Aorta (tissue), 5 donors: ENCODE measurements at regions not wholly inside any gene's neighbourhood (a gene's known extent, or its start where the extent isn't known, plus 50 kb on each side); places are given as distances from the start of the nearest gene placed in this dataset.
"Not testable (repeated sequence)": the region's sequence is repeated elsewhere in the genome, so short reads cannot be mapped to it uniquely, and the experiment has no call there.

ENCODE experiments used
- ATAC-seq: fragments of 200-7000 bp; cut with Tn5 transposase; one replicate; pipeline ENCODE4 v1.9.1; 2022; ENCODE audit warnings: moderate library complexity; ENCODE audit not compliant: low FRiP score
- DNase-seq, 2 donors: peaks; one replicate each; pipeline ENCODE4 v3.0.0-alpha.2; 2020
- H3K27ac ChIP-seq, 2 donors: one replicate each; pipeline ENCODE4 v1.5.1; 2013; ENCODE audit warnings: low read length in 2 of 2, mild to moderate bottlenecking in 2 of 2, moderate library complexity in 2 of 2, control low read depth in 1 of 2, inconsistent platforms in 1 of 2, low read depth in 1 of 2
- H3K27me3 ChIP-seq, 2 donors: one replicate each; pipeline ENCODE4 v1.6.1; 2013; ENCODE audit warnings: control low read depth in 1 of 2, low read length in 1 of 2, mild to moderate bottlenecking in 1 of 2, moderate library complexity in 1 of 2; ENCODE audit not compliant: insufficient read depth in 2 of 2, control insufficient read depth in 1 of 2
- H3K36me3 ChIP-seq, 2 donors: one replicate each; pipeline ENCODE4 v1.6.1; 2013; ENCODE audit warnings: control low read depth in 1 of 2, low read length in 1 of 2, mild to moderate bottlenecking in 1 of 2; ENCODE audit not compliant: insufficient read depth in 2 of 2, control insufficient read depth in 1 of 2
- H3K4me1 ChIP-seq, 2 donors: one replicate each; pipeline ENCODE4 v1.6.1; 2013; ENCODE audit warnings: low read length in 2 of 2, control low read depth in 1 of 2, mild to moderate bottlenecking in 1 of 2, moderate library complexity in 1 of 2; ENCODE audit not compliant: insufficient read depth in 2 of 2, control insufficient read depth in 1 of 2
- H3K4me3 ChIP-seq, 2 donors: one replicate each; pipeline ENCODE4 v1.5.1; 2013; ENCODE audit warnings: low read length in 2 of 2, control low read depth in 1 of 2, mild to moderate bottlenecking in 1 of 2
- H3K9me3 ChIP-seq: one replicate; pipeline ENCODE4 v1.6.1; 2013; ENCODE audit warnings: mild to moderate bottlenecking, low read length; ENCODE audit not compliant: control insufficient read depth
- whole genome bisulfite sequencing, 2 donors: extraction: QIAGEN DNeasy Blood & Tissue Kit; methylation state at CpG; one replicate each; pipeline ENCODE4 v1.1.7; 2013; 5-methylcytosine and 5-hydroxymethylcytosine counted together
- intact Hi-C, 2 donors: fragments of 100-400 bp; cut with DNase I; formaldehyde crosslinking; loops; one replicate each; pipeline versions ENCODE4 v1.14.2 to v1.15.0; 2022
- donor health status: healthy with polysubstance abuse.
- donor health status: Bipolar disorder and iron deficiency.
- donor health status: DM: no; HTN: no; CAD: no.
- donor health status: DM: no; HTN: no; CAD: no.
- donor health status: DM: yes; HTN: yes; CAD: no.

DNA sequence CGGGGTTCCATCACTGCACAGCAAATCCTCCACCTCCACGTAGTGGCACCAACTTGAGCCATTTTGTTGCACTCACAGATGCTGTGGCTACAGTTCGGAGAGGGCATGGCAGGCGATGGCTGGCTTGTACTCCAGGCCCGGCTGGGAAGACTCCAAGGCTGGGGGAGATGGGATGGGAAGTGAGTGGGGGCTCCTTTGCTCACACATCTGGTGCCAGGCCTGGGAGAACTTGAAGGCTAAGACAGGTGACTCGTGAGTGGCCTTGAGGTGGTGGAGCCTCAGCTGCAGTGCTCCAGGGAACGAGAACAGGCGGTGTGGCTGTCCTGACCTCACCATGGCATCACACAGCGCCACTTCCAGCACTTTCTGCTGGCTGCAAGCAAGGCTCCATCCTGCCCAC lies 87.9 kb downstream of the PLXNA1 start:
- no peak overlapping the region for H3K4me3 ChIP-seq
- intact Hi-C loops = no loop called here
- no peak overlapping the region for H3K27ac ChIP-seq
- no peak for DNase-seq
- 94% methylated on average over 9 of the region's 9 CpGs for WGBS, 2 donors
- H3K9me3 ChIP-seq = no peaks in the 10 kb centered on the region
- no peaks in the 10 kb centered on the region for H3K27me3 ChIP-seq
- no peaks in the 10 kb centered on the region for H3K4me1 ChIP-seq
- no peaks in the 10 kb centered on the region for H3K36me3 ChIP-seq
- ATAC-seq = no peak

DNA sequence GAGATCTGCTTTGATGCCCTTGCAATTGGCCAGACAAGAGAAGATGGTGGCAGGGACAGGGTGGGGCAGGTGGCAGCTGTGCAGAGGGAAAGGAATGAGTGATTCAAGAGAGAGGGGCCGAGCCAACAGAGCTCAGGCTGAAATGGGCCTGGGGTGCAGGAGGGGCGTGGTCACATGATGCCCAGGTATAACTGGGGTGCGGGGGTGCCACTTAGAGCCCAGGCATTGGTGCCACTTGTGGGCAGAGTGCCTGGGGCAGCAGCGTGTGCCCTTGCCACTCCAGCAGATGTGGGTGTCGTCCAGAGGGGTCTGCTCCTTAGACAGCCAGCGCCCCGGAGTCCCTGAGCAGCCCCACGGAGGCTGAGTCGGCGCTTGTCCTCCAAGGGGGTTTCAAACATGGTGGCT lies 88.7 kb downstream of the PLXNA1 start:
- WGBS, 2 donors = 96% methylated on average over 10 of the region's 10 CpGs
- no peaks in the 10 kb centered on the region for H3K36me3 ChIP-seq

DNA sequence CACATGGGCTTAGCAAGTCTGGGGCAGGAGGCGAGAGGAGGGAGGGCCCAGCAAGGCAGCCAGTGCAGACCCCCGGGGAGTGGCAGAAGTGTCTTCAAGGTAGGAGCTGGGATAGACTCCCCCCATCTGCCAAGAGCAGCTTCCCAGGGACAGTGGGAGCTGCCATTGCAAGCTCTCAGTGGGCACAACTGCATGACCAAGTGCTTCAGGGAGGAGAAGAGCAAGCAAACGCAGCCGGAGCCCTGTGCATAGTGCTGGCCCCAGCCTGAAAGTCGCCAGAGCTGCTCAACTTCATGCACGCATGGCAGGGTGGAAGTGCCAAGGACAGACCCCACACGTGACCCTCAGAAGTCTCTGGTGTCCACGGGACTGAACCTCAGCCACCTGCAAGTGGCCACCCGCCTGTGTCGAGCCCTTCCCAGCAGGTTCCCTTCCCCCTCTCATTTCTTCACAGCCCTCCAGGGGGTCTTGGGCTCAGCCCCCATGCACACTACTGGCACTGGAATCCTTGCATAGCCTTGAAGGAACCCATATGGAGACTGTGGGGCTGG lies 89.4 kb downstream of the PLXNA1 start:
- H3K4me1 ChIP-seq = no peaks in the 10 kb centered on the region
- H3K36me3 ChIP-seq = no peaks in the 10 kb centered on the region
- intact Hi-C loops = no loop called here
- 94 to 96% methylated on average over 7 to 10 of the region's 10 CpGs for WGBS, 2 donors
- no peaks in the 10 kb centered on the region for H3K9me3 ChIP-seq
- ATAC-seq (no peak), DNase-seq (peak in 1 of 2 donors; percentile 63)
- H3K27me3 ChIP-seq = no peaks in the 10 kb centered on the region
- no peak overlapping the region for H3K4me3 ChIP-seq
- H3K27ac ChIP-seq = no peak overlapping the region

More for the DNA sequence above, 88.7 kb downstream of the PLXNA1 start:
- no peak for ATAC-seq
- intact Hi-C loops = no loop called here
- H3K4me3 ChIP-seq = no peak overlapping the region
- DNase-seq = no peak
- H3K9me3 ChIP-seq = no peaks in the 10 kb centered on the region
- no peaks in the 10 kb centered on the region for H3K27me3 ChIP-seq
- H3K27ac ChIP-seq = no peak overlapping the region
- no peaks in the 10 kb centered on the region for H3K4me1 ChIP-seq

DNA sequence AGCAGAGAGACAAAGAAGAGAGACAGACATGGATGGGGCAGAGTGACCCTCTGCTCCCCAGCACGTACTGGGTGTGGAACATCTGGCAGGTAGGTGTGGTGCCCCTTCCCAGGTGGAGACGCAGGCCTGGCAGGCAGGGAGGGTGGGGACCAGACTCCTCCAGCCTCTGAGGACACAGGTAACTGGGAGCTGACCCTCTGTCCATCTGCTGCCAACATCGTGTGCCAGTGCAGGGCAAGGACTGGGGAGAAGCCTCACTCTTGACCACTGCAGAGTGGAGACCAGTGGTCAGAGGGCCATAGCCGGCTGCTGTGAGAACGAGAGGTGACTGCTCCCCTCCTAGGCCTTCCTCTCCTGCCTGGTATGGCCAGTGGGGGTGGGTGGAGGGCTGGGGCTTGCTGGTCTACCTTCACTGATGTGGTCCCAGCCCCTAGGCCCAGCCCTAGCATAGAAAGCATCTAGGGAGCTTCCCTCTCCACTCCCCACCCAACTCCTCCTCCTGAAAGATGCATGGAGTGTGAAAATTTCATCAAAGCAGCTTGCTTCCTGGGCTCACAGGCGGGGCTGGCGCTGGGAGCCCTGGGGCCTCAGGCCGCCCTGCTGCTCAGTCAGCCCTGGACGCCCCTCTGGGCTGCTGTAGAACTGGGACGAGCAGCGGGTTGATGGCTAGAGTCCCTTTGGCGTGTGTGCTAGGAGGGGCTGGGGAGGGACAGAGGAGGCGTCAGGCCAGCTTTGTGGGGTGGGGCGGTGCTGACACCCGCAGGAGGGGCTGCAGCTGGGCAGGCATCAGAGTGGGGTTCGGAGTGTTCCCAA lies 90.3 kb downstream of the PLXNA1 start:
- DNase-seq (peak in 1 of 2 donors; percentile 55), ATAC-seq (peak; percentile 34)

DNA sequence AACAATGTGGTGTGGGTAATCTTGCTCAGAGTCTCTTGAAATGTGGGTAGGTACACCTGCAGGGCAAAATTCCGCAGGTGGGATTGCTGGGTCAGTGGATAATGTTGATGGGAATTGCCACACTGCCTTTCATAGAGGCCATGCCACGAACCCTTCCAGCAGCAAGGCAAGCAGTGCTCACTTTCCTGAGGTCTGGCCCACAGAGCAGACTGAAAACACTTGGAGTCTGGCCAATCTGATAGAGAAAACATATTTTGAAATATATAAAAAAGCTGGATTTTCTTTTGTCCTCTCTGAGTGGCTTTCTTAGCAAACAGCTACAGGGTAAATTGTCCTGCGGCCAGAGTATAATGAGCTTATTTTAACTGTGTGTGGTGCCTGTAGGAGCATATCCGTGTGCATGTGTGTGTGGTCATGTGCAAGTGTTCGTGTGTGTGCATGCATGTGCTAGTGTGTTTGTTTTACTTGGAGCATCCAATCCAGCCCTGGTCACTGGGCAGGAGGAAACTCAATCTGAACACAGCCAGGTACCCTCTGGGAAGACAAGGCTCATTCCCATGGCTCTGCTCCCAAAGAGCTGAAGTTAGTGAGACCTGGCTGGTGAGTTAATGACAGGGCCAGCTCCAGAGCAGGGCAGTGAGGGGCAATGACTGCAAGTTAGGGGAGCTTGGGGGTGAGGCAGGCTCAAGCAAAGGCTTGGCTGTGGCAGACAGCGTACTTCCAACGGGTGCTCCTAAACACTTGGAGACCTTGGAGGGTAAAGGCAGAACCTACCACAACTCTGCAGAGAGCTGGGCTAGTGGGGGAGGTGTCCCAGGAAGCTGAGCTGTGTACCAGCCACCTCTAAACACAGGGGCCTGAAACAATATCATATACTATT lies 91.3 kb downstream of the PLXNA1 start:
- 21 to 27% methylated on average over 7 of the region's 7 CpGs for WGBS, 2 donors
- H3K36me3 ChIP-seq = no peaks in the 10 kb centered on the region
- intact Hi-C loops = no loop called here
- H3K4me1 ChIP-seq = no peaks in the 10 kb centered on the region
- ATAC-seq = peak; percentile 41
- H3K9me3 ChIP-seq = no peaks in the 10 kb centered on the region
- H3K27me3 ChIP-seq = no peaks in the 10 kb centered on the region
- DNase-seq = peak in 1 of 2 donors; percentile 55
- H3K27ac ChIP-seq = peak overlapping the region in 1 of 2 donors; percentile 25
- H3K4me3 ChIP-seq = no peak overlapping the region

More for the DNA sequence above, 90.3 kb downstream of the PLXNA1 start:
- Histone ChIP-seq H3K4me1 (no peaks in the 10 kb centered on the region), H3K9me3 (no peaks in the 10 kb centered on the region), H3K27ac (no peak overlapping the region), H3K27me3 (no peaks in the 10 kb centered on the region), H3K36me3 (no peaks in the 10 kb centered on the region), H3K4me3 (no peak overlapping the region)
- 56 to 68% methylated on average over 16 of the region's 16 CpGs for WGBS, 2 donors
- intact Hi-C loops = no loop called here

DNA sequence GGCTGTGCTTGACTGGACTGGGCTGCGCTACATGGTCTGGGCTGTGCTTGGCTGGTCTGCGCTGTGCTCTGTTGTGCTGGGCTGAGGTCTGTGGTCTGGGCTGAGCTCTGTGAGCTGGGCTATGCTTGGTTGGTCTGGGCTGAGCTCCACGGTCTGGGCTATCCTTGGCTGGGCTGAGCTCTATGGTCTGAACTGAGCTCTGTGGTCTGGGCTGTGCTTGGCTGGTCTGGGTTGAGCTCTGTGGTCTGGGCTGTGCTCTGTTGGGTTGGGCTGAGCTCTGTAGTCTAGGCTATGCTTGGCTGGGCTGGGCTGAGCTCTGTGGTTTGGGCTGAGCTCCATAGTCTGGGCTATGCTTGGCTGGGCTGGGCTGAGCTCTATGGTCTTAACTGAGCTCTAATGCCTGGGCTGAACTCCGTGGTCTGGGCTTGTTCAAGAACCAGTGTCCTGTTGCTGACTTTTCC lies 92.0 kb downstream of the PLXNA1 start:
- Histone ChIP-seq H3K4me1 (no peaks in the 10 kb centered on the region), H3K27me3 (no peaks in the 10 kb centered on the region), H3K36me3 (no peaks in the 10 kb centered on the region), H3K9me3 (no peaks in the 10 kb centered on the region), H3K4me3 (no peak overlapping the region), H3K27ac (peak overlapping the region in 1 of 2 donors; percentile 25)
- intact Hi-C loops = no loop called here
- DNase-seq (peak; percentile 82 to 86), ATAC-seq (peak; percentile 71)
- 25 to 29% methylated on average over 4 of the region's 4 CpGs for WGBS, 2 donors

DNA sequence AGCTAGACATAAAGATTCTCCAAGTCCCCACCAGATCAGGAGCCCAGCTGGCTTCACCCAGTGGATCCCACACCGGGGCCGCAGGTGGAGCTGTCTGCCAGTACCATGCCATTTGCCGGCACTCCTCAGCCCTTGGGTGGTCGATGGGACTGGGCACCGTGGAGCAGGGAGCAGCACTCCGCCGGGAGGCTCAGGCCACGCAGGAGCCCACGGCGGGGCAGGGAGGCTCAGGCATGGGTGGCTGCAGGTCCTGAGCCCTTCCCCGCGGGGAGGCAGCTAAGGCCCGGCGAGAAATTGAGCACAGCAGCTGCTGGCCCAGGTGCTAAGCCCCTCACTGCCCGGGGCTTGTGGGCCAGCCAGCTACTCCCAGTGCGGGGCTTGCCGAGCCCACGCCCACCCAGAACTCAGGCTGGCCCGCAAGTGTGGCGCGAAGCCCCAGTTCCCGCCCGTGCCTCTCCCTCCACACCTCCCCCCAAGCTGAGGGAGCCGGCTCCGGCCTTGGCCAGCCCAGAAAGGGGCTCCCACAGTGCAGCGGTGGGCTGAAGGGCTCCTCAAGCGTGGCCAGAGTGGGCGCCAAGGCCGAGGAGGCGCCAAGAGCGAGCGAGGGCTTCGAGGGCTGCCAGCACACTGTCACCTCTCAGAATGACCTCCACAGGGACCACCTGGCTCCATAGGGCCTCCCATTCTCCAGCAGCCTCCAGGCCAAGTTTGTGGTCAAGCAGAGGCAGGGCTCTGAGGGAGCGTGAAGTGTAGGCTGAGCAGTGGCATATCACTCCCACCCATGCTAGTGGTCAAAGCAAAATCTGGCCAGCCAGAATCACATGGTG lies 93.5 kb downstream of the PLXNA1 start:
- not testable (repeated sequence) for ATAC-seq, H3K4me3 ChIP-seq

DNA sequence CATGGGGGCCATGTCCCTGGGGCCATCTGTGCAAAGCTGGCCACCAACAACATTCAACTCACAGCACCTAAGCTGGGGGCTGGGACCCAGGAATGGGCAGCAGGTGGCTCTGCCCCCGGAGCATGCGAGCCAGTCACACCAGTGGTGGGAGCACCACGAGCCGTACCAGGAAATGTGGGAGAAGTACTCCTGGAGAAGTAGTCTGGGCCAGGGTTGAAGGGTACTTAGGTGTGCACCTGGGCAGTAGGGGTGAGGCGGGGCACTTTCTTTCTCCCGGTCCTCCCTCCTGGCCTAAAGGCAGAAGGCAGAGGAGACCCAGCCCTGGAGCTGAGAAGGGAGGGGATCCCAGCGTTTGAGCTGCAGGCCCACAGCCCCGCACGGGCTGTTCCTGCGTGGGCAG lies 94.2 kb downstream of the PLXNA1 start:
- ATAC-seq (no peak), DNase-seq (no peak)
- Histone ChIP-seq H3K27ac (no peak overlapping the region), H3K27me3 (no peaks in the 10 kb centered on the region), H3K9me3 (no peaks in the 10 kb centered on the region), H3K36me3 (no peaks in the 10 kb centered on the region), H3K4me1 (no peaks in the 10 kb centered on the region), H3K4me3 (no peak overlapping the region)
- intact Hi-C loops = no loop called here
- 97 to 99% methylated on average over 9 to 10 of the region's 10 CpGs for WGBS, 2 donors

More for the DNA sequence above, 93.5 kb downstream of the PLXNA1 start:
- H3K9me3 ChIP-seq, intact Hi-C loops, H3K36me3 ChIP-seq, H3K4me1 ChIP-seq, H3K27ac ChIP-seq, H3K27me3 ChIP-seq: not testable (repeated sequence)
- WGBS, 2 donors = 94 to 98% methylated on average over 31 to 34 of the region's 34 CpGs
- peak in 1 of 2 donors; percentile 62 for DNase-seq
